Heart left ventricle (tissue), 16 donors: ENCODE measurements at regions not wholly inside any gene's neighbourhood (a gene's known extent, or its start where the extent isn't known, plus 50 kb on each side); places are given as distances from the start of the nearest gene placed in this dataset.

ENCODE experiments used
- ATAC-seq, 4 donors: fragments of 200-7000 bp; cut with Tn5 transposase; one replicate each; pipeline ENCODE4 v1.9.1; 2020 to 2022; ENCODE audit warnings: moderate library complexity in 4 of 4, mild to moderate bottlenecking in 3 of 4, moderate number of reproducible peaks in 1 of 4
- DNase-seq, 5 donors: peaks; one replicate each; pipeline ENCODE4 v3.0.0-alpha.2; 2020
- H3K27ac ChIP-seq, 12 donors: fragments of 200-600 bp; sonication (generic) in 4 of 12; one replicate each; pipeline versions ENCODE4 v1.5.0 to v1.8.0; 2016 to 2022; ENCODE audit warnings: mild to moderate bottlenecking in 2 of 12
- H3K27me3 ChIP-seq, 9 donors: fragments of 200-600 bp; sonication (generic) in 2 of 9; one replicate each; pipeline versions ENCODE4 v1.5.1 to v1.8.0; 2016 to 2022; ENCODE audit warnings: mild to moderate bottlenecking in 3 of 9
- H3K36me3 ChIP-seq, 9 donors: fragments of 200-600 bp; sonication (generic) in 2 of 9; one replicate each; pipeline versions ENCODE4 v1.5.0 to v1.8.0; 2018 to 2022; ENCODE audit warnings: mild to moderate bottlenecking in 2 of 9
- H3K4me1 ChIP-seq, 12 donors: fragments of 200-600 bp; sonication (generic) in 4 of 12; one replicate each; pipeline versions ENCODE4 v1.5.0 to v1.8.0; 2016 to 2022; ENCODE audit warnings: mild to moderate bottlenecking in 3 of 12
- H3K4me3 ChIP-seq, 12 donors: fragments of 200-600 bp; sonication (generic) in 4 of 12; one replicate each; pipeline versions ENCODE4 v1.5.0 to v1.8.0; 2017 to 2022; ENCODE audit warnings: mild to moderate bottlenecking in 9 of 12, moderate library complexity in 4 of 12
- H3K9me3 ChIP-seq, 12 donors: fragments of 200-600 bp; sonication (generic) in 4 of 12; one replicate each; pipeline versions ENCODE4 v1.5.0 to v1.8.0; 2016 to 2022; ENCODE audit warnings: mild to moderate bottlenecking in 1 of 12
- POLR2A ChIP-seq, 2 donors: fragments of 450-650 bp; IDR thresholded peaks; one replicate each; pipeline ENCODE4 v1.6.1; 2017; ENCODE audit warnings: antibody characterized with exemption in 2 of 2, mild to moderate bottlenecking in 2 of 2, moderate library complexity in 2 of 2
- whole genome bisulfite sequencing, 4 donors: extraction: QIAGEN DNeasy Blood & Tissue Kit in 2 of 4; methylation state at CpG; one replicate each; pipeline versions ENCODE4 v1.1.5 to v1.1.7; 2013 to 2018; 5-methylcytosine and 5-hydroxymethylcytosine counted together
- intact Hi-C, 10 donors: fragments of 100-400 bp; cut with DNase I; formaldehyde crosslinking; loops; one replicate each; pipeline versions ENCODE4 v1.11.1 to v1.14.2; 2022
- TF ChIP-seq, protein P1 (sequence below), 12 donors: fragments of 200-600 bp; sonication (generic) in 4 of 12; IDR thresholded peaks; one replicate each; pipeline versions ENCODE4 v1.5.0 to v1.8.0; 2018 to 2022; ENCODE audit warnings: antibody characterized with exemption in 12 of 12, mild to moderate bottlenecking in 5 of 12
- donor health status: ischemic (EF 13 %, LVEDD 7.1; RV severe dilation, severe dysfunction).
- donor health status: healthy with polysubstance abuse.
- donor health status: DM: no; HTN: yes; CAD: no.
- donor health status: DM: no; HTN: no; CAD: no.
- donor health status: ischemic (EF 25% LVEDD 6.9; RV normal size, moderate dysfunction).
- donor health status: ischemic (EF 25% LVEDD 5.7; RV mildly dilated, moderate dysfunction).
- donor health status: healthy.
- donor health status: DM: yes; HTN: yes; CAD: no.
- donor health status: ischemic (EF 35%, LVEDD 5.7; RV mildly dilated, moderate dysfunction).
- donor health status: nonischemic (EF 11% LVEDD 7.7; RV severe dilation, severe dysfunction).
- donor health status: DM: yes; HTN: yes; CAD: no.
- donor health status: PGD.
- donor health status: ischemic (EF 29% LVEDD 5.4; RV normal size, mild dysfunction).
- donor health status: nonischemic (EF 23%, LVEDD 6.1; RV moderate dilation, normal function).

DNA sequence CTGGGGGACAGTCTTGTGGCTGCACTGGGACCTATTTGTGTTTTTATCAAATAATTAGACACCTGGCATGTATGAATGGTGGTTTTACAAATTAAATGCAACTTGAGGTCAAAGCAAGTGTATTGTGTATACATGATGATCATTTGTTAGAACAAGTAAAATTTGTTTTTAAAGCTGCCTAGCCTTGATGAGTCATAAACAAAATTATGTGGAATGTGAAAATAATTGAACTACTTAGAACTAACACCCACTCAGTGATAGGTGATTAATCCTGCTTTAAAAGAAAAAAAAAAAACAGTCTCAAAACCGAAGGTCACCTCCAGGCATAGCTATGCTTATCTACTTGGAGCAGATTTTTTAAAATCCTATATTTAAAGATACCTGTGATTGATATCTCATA is 770.3 kb upstream of the SLITRK5 start:
- H3K36me3 ChIP-seq: no peaks in the 10 kb centered on the region
- H3K4me3 ChIP-seq: no peak overlapping the region
- ATAC-seq: no peak
- no peak for DNase-seq
- H3K27ac ChIP-seq: no peak overlapping the region
- H3K9me3 ChIP-seq: no peaks in the 10 kb centered on the region
- no peaks in the 10 kb centered on the region for H3K4me1 ChIP-seq
- TF ChIP-seq, protein P1, sequence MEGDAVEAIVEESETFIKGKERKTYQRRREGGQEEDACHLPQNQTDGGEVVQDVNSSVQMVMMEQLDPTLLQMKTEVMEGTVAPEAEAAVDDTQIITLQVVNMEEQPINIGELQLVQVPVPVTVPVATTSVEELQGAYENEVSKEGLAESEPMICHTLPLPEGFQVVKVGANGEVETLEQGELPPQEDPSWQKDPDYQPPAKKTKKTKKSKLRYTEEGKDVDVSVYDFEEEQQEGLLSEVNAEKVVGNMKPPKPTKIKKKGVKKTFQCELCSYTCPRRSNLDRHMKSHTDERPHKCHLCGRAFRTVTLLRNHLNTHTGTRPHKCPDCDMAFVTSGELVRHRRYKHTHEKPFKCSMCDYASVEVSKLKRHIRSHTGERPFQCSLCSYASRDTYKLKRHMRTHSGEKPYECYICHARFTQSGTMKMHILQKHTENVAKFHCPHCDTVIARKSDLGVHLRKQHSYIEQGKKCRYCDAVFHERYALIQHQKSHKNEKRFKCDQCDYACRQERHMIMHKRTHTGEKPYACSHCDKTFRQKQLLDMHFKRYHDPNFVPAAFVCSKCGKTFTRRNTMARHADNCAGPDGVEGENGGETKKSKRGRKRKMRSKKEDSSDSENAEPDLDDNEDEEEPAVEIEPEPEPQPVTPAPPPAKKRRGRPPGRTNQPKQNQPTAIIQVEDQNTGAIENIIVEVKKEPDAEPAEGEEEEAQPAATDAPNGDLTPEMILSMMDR (IDR thresholded peaks at IDR 0.05): no peak
- TF ChIP-seq POLR2A (IDR thresholded peaks at IDR 0.05): no peak
- 55 to 70% (median 59%) methylated on average over 1 of the region's 1 CpG for WGBS, 4 donors
- intact Hi-C loops: no loop called here
- H3K27me3 ChIP-seq: no peaks in the 10 kb centered on the region

GRCh38 chr13:86906127-86906874 is 764.9 kb upstream of the SLITRK5 start:
- intact Hi-C loops: no loop called here
- no peak for ATAC-seq
- DNase-seq: no peak
- 74 to 80% (median 77%) methylated on average over 7 of the region's 7 CpGs for WGBS, 4 donors
- no peak overlapping the region for H3K4me3 ChIP-seq
- H3K4me1 ChIP-seq: no peaks in the 10 kb centered on the region
- H3K27me3 ChIP-seq: no peaks in the 10 kb centered on the region
- TF ChIP-seq, protein P1 (IDR thresholded peaks at IDR 0.05): no peak
- TF ChIP-seq POLR2A (IDR thresholded peaks at IDR 0.05): no peak
- H3K27ac ChIP-seq: no peak overlapping the region
- no peaks in the 10 kb centered on the region for H3K36me3 ChIP-seq
- H3K9me3 ChIP-seq: no peaks in the 10 kb centered on the region

DNA sequence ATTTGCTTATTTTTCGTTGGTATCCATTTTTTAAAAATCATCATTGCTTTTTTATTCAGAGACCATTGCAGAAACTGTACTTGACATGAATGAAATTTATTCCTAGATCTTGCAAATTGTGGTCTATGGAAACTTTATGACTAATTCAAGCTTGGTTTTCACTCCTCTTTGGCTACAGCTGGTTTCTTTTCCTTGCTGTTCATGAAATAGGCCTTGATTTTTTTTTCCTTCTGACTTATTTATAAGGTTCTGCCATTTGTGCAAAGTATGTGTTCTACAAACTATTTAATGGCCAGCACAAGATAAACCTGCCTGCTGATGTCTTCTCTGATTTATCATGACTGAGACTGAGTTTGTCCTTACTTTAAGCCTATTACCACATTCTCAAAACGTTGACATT is 764.0 kb upstream of the SLITRK5 start:
- 32 to 41% (median 35%) methylated on average over 2 of the region's 2 CpGs for WGBS, 4 donors

GRCh38 chr13:86909318-86909717 is 761.9 kb upstream of the SLITRK5 start:
- TF ChIP-seq, protein P1 (IDR thresholded peaks at IDR 0.05): no peak
- TF ChIP-seq POLR2A (IDR thresholded peaks at IDR 0.05): no peak
- intact Hi-C loops: no loop called here
- Histone ChIP-seq H3K4me3 (no peak overlapping the region), H3K27ac (peak overlapping the region in 1 of 12 donors; percentile 62), H3K4me1 (no peaks in the 10 kb centered on the region), H3K36me3 (no peaks in the 10 kb centered on the region), H3K27me3 (no peaks in the 10 kb centered on the region), H3K9me3 (no peaks in the 10 kb centered on the region)
- ATAC-seq (no peak), DNase-seq (no peak)
- 75 to 85% (median 83%) methylated on average over 6 of the region's 6 CpGs for WGBS, 4 donors

More for the DNA sequence above, 764.0 kb upstream of the SLITRK5 start:
- no peaks in the 10 kb centered on the region for H3K27me3 ChIP-seq
- H3K9me3 ChIP-seq: no peaks in the 10 kb centered on the region
- ATAC-seq (no peak), DNase-seq (no peak)
- H3K36me3 ChIP-seq: no peaks in the 10 kb centered on the region
- intact Hi-C loops: no loop called here
- TF ChIP-seq POLR2A (IDR thresholded peaks at IDR 0.05): no peak
- TF ChIP-seq, protein P1 (IDR thresholded peaks at IDR 0.05): no peak
- H3K4me1 ChIP-seq: no peaks in the 10 kb centered on the region
- H3K4me3 ChIP-seq: no peak overlapping the region
- no peak overlapping the region for H3K27ac ChIP-seq
